Ectodermal cell (in vitro differentiated cells): ENCODE measurements at regions not wholly inside any gene's neighbourhood (a gene's known extent, or its start where the extent isn't known, plus 50 kb on each side); places are given as distances from the start of the nearest gene placed in this dataset.

Source experiments
- H3K27ac ChIP-seq: 2 replicates; pipeline ENCODE4 v1.7.0; 2013; ENCODE audit warnings: mild to moderate bottlenecking, low read depth, low read length; ENCODE audit not compliant: insufficient read depth, poor library complexity, severe bottlenecking
- H3K27me3 ChIP-seq: 2 replicates; pipeline ENCODE4 v1.7.0; 2013; ENCODE audit warnings: mild to moderate bottlenecking, low read length; ENCODE audit not compliant: insufficient read depth, control insufficient read depth, poor library complexity, severe bottlenecking
- H3K36me3 ChIP-seq: one replicate; pipeline ENCODE4 v1.7.0; 2013; ENCODE audit warnings: low read length; ENCODE audit not compliant: control insufficient read depth, insufficient read depth
- H3K4me1 ChIP-seq: one replicate; pipeline ENCODE4 v1.7.0; 2013; ENCODE audit warnings: low read length; ENCODE audit not compliant: control insufficient read depth, insufficient read depth
- H3K4me3 ChIP-seq: 2 replicates; pipeline ENCODE4 v1.7.0; 2013; ENCODE audit warnings: low read depth, low read length, control low read depth; ENCODE audit not compliant: insufficient read depth
- H3K9me3 ChIP-seq: 2 replicates; pipeline ENCODE4 v1.7.0; 2013; ENCODE audit warnings: mild to moderate bottlenecking, low read length, moderate library complexity; ENCODE audit not compliant: control insufficient read depth
- WGBS, 2 experiments: methylation state at CpG; one replicate each; pipeline ENCODE4 v1.1.7; 2013; ENCODE audit warnings: missing lambda C conversion rate in 2 of 2; 5-methylcytosine and 5-hydroxymethylcytosine counted together

- no peak overlapping the region for H3K4me3 ChIP-seq
- no peak overlapping the region for H3K27ac ChIP-seq
- no peaks in the 10 kb centered on the region for H3K9me3 ChIP-seq
- no peaks in the 10 kb centered on the region for H3K36me3 ChIP-seq
- WGBS, 2 experiments = 95 to 98% methylated on average over 2 of the region's 2 CpGs
- no peaks in the 10 kb centered on the region for H3K4me1 ChIP-seq
- no peaks in the 10 kb centered on the region for H3K27me3 ChIP-seq
These were observed 951.3 kb upstream of the SEMA6D start for GRCh38 chr15:46766021-46766420.

DNA sequence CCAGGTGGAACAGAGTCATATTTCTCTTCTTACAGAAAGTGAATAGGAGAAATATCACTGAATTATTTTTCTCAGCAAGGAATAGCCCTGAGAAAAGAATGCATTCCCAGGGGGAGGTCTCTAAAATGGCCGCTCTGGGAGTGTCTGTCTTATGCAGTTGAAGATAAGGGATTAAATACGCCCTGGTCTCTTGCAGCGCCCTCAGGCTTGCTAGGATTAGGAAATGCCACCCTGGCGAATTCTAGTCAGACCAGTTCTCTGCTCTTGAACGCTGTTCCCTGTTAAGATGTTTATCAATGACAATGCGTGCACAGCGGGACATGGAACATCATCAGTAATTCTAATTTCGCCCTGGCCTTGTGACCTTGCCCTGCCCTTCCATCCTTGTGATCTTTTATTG is 949.0 kb upstream of the SEMA6D start:
- Histone ChIP-seq H3K27ac (no peak overlapping the region), H3K36me3 (no peaks in the 10 kb centered on the region), H3K27me3 (no peaks in the 10 kb centered on the region), H3K4me1 (no peaks in the 10 kb centered on the region), H3K4me3 (no peak overlapping the region), H3K9me3 (no peaks in the 10 kb centered on the region)
- 91 to 95% methylated on average over 8 of the region's 8 CpGs for WGBS, 2 experiments

GRCh38 chr15:46773016-46773415 is 944.3 kb upstream of the SEMA6D start:
- no peak overlapping the region for H3K4me3 ChIP-seq
- WGBS, 2 experiments = 94 to 95% methylated on average over 9 of the region's 9 CpGs
- no peaks in the 10 kb centered on the region for H3K9me3 ChIP-seq
- no peak overlapping the region for H3K27ac ChIP-seq
- H3K4me1 ChIP-seq = no peaks in the 10 kb centered on the region
- H3K27me3 ChIP-seq = no peaks in the 10 kb centered on the region
- H3K36me3 ChIP-seq = no peaks in the 10 kb centered on the region

GRCh38 chr15:46778876-46779275 is 938.4 kb upstream of the SEMA6D start:
- no peaks in the 10 kb centered on the region for H3K4me1 ChIP-seq
- 89 to 93% methylated on average over 5 of the region's 5 CpGs for WGBS, 2 experiments
- no peaks in the 10 kb centered on the region for H3K27me3 ChIP-seq

DNA sequence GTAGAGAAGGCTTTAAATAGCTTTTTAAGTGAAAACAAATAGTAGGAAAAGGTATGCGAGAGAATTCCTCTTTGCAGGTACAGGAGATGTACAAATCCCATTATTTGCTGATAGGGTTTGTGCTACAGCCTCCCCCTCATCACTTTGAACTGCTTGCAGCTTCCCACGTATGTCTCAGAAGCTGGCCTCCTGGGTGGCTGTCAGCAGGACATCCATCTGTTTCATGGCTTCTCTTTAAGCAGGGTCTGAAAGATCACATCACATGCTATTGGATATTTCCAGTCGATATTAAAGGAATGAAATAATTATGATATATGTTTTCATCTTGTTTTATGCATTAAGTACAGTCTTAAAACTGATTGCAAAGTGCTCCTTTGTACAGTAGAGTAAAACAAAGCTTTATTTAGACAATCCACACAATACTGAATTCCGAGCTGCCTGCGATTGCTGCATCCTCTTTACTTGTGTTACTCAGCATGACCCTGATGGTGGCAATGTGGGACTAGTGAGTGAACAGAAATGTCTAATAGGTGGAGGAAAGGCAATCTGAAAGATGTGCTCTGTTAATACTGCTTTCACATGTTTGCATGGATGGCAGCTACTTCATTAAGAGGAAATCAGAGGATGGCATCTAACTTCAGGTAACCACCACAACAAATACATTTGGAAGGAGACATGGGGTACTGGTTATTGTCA is 930.6 kb upstream of the SEMA6D start:
- H3K4me1 ChIP-seq = peaks cover 13% of the 10 kb centered on the region
- 55 to 74% methylated on average over 4 to 5 of the region's 5 CpGs for WGBS, 2 experiments
- no peaks in the 10 kb centered on the region for H3K9me3 ChIP-seq
- H3K36me3 ChIP-seq = no peaks in the 10 kb centered on the region
- no peaks in the 10 kb centered on the region for H3K27me3 ChIP-seq
- H3K4me3 ChIP-seq = no peak overlapping the region
- no peak overlapping the region for H3K27ac ChIP-seq

More at GRCh38 chr15:46778876-46779275, 938.4 kb upstream of the SEMA6D start:
- H3K27ac ChIP-seq = no peak overlapping the region
- H3K4me3 ChIP-seq = no peak overlapping the region
- no peaks in the 10 kb centered on the region for H3K36me3 ChIP-seq
- H3K9me3 ChIP-seq = no peaks in the 10 kb centered on the region

DNA sequence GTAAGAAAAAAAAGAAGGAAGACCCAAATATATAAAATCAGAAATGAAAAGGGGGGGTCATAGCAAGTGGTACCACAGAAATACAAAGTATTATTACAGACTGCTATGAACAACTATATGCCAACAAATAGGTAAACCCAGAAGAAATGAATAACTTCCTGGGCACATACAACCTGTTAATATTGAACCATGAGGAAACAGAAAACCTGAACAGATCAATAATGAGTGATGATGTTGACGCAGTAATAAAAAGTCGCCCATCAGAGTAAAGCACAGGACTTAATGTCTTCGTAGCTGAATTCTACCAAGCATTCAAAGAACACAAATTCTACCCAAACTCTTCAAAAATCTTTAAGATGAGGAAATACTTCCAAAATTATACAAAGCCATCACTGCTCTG is 921.6 kb upstream of the SEMA6D start:
- H3K4me1 ChIP-seq = peaks cover 5% of the 10 kb centered on the region
- H3K27me3 ChIP-seq = no peaks in the 10 kb centered on the region
- WGBS, 2 experiments = 89 to 97% methylated on average over 3 of the region's 3 CpGs
- no peaks in the 10 kb centered on the region for H3K9me3 ChIP-seq
- no peak overlapping the region for H3K4me3 ChIP-seq
- H3K36me3 ChIP-seq = no peaks in the 10 kb centered on the region
- no peak overlapping the region for H3K27ac ChIP-seq

- H3K9me3 ChIP-seq = no peaks in the 10 kb centered on the region
- 67 to 100% methylated on average over 1 of the region's 1 CpG for WGBS, 2 experiments
These were observed 908.5 kb upstream of the SEMA6D start for GRCh38 chr15:46808834-46809233.

DNA sequence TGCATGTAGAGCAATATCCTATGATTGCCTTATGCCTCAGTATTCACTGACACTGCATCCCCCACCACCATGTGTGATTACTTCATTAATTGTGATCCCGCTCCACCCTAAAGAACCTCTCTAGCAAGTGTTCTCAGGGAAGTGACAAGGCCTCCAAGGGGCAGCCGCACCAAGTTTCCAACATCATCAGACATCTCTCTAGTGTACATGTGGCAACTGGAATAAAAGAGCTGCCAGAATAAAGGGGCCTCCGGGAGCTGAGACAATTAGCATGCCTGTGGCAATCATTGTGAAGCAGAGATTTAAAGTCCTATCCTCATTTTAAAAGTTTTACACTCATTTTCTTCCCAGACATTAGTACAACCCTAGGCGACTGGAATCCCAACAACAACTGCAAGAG is 902.1 kb upstream of the SEMA6D start:
- no peaks in the 10 kb centered on the region for H3K9me3 ChIP-seq
- H3K27me3 ChIP-seq = no peaks in the 10 kb centered on the region
- 92 to 100% methylated on average over 4 of the region's 4 CpGs for WGBS, 2 experiments
- H3K36me3 ChIP-seq = no peaks in the 10 kb centered on the region
- no peak overlapping the region for H3K4me3 ChIP-seq
- no peaks in the 10 kb centered on the region for H3K4me1 ChIP-seq
- no peak overlapping the region for H3K27ac ChIP-seq

More at GRCh38 chr15:46808834-46809233, 908.5 kb upstream of the SEMA6D start:
- H3K27me3 ChIP-seq = no peaks in the 10 kb centered on the region
- no peak overlapping the region for H3K4me3 ChIP-seq
- H3K36me3 ChIP-seq = no peaks in the 10 kb centered on the region
- no peaks in the 10 kb centered on the region for H3K4me1 ChIP-seq
- no peak overlapping the region for H3K27ac ChIP-seq

GRCh38 chr15:46815765-46816164 is 901.5 kb upstream of the SEMA6D start:
- H3K36me3 ChIP-seq = no peaks in the 10 kb centered on the region
- no peaks in the 10 kb centered on the region for H3K27me3 ChIP-seq
- no peak overlapping the region for H3K27ac ChIP-seq
- H3K4me3 ChIP-seq = no peak overlapping the region
- no peaks in the 10 kb centered on the region for H3K4me1 ChIP-seq
- 95 to 100% methylated on average over 1 of the region's 1 CpG for WGBS, 2 experiments
- no peaks in the 10 kb centered on the region for H3K9me3 ChIP-seq

DNA sequence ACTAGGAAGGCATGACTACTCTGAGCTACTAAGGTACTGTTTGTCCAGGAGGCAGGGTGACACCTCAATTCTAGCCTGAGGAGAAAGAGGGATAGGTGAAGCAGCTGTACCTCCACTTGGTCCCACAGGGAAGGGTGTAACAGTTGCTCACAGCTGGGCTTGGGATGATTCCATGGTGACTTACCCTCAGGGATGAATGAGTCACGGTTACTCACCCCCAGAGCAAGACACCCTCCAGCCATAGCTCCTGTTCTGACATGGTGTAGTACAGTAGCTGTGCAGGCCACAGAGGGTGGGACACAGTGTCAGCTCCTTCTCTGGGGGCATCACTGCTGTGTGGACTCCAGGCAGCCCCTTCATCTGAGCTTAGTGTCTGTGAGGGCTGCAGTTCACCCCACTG is 868.6 kb upstream of the SEMA6D start:
- Histone ChIP-seq H3K9me3 (no peaks in the 10 kb centered on the region), H3K4me3 (no peak overlapping the region), H3K27me3 (no peaks in the 10 kb centered on the region), H3K27ac (no peak overlapping the region), H3K4me1 (no peaks in the 10 kb centered on the region), H3K36me3 (no peaks in the 10 kb centered on the region)
- 88 to 100% methylated on average over 1 of the region's 1 CpG for WGBS, 2 experiments

DNA sequence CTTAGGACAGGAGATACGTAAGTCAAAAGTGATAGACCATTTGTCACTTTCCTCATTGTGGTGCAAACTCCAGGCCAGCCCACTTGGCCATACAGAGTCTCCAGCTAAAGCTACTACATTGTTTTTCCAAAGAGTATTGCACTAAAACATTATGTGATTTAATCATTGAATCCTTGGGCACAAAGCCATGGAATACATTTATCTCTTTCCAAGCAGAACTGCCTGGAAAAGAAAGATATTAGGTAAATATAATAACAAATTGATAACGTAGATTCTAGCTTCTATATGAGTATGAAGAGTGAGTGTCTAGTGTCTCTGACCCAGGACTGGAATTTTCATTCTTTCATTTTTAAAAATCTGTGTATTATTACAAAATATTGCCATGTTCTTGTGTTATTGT is 863.7 kb upstream of the SEMA6D start:
- WGBS, 2 experiments = 92 to 96% methylated on average over 1 to 2 of the region's 2 CpGs
- no peaks in the 10 kb centered on the region for H3K4me1 ChIP-seq

More for the DNA sequence above, 863.7 kb upstream of the SEMA6D start:
- Histone ChIP-seq H3K36me3 (no peaks in the 10 kb centered on the region), H3K9me3 (no peaks in the 10 kb centered on the region), H3K27ac (no peak overlapping the region), H3K27me3 (no peaks in the 10 kb centered on the region), H3K4me3 (no peak overlapping the region)
